ENCODE measurements at regions not wholly inside any gene's neighbourhood (a gene's known extent, or its start where the extent isn't known, plus 50 kb on each side); places are given as distances from the start of the nearest gene placed in this dataset.

- no peaks in the 10 kb centered on the region for H3K9me3 ChIP-seq
- WGBS, 5 donors = 60 to 75% (median 71%) methylated on average over 4 of the region's 4 CpGs
- TF ChIP-seq POLR2A (IDR thresholded peaks at IDR 0.05) = no peak
- TF ChIP-seq EP300 (IDR thresholded peaks at IDR 0.05) = no peak
- TF ChIP-seq CTCF (IDR thresholded peaks at IDR 0.05) = no peak
- no peak for TF ChIP-seq POLR2AphosphoS5 (IDR thresholded peaks at IDR 0.05)
- H3K27me3 ChIP-seq = no peaks in the 10 kb centered on the region
- no peaks in the 10 kb centered on the region for H3K36me3 ChIP-seq
- no peak overlapping the region for H3K4me3 ChIP-seq
- DNase-seq = no peak
- H3K27ac ChIP-seq = no peak overlapping the region
- H3K4me1 ChIP-seq = no peaks in the 10 kb centered on the region
- intact Hi-C loops (cut with DNase I; ENCODE audit: low total_unique reads) = no loop called here
Observed at GRCh38 chr11:38100836-38101462, 1502.9 kb upstream of the RAG2 start.

GRCh38 chr11:38095268-38095667 is 1497.2 kb upstream of the RAG2 start:
- Histone ChIP-seq H3K4me3 (no peak overlapping the region), H3K27me3 (no peaks in the 10 kb centered on the region), H3K9me3 (peaks cover 0 to 6% (median under 1%) of the 10 kb centered on the region in 4 donors), H3K4me1 (no peaks in the 10 kb centered on the region), H3K36me3 (no peaks in the 10 kb centered on the region), H3K27ac (no peak overlapping the region)
- TF ChIP-seq POLR2A (IDR thresholded peaks at IDR 0.05) (no peak), EP300 (IDR thresholded peaks at IDR 0.05) (no peak), CTCF (IDR thresholded peaks at IDR 0.05) (no peak)
- DNase-seq = no peak
- intact Hi-C loops (cut with DNase I; ENCODE audit: low total_unique reads) = no loop called here
- 78 to 89% (median 84%) methylated on average over 2 of the region's 2 CpGs for WGBS, 5 donors

DNA sequence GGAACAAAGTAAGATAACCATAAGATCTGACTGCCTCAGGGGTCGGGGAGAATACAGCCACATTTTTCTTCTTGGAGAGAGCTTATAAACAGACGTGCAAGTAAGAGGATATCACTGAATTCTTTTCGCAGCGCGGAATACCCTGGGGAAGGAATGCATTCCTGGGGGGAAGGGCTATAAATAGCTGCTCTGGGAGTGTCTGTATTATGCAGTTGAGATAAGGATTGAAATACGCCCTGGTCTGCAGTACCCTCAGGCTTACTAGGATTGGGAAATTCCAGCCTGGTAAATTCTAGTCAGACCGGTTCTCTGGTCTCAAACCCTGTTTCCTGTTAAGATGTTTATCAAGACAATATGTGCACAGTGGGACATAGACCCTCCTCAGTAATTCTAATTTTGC is 1491.7 kb upstream of the RAG2 start:
- Histone ChIP-seq H3K4me3 (no peak overlapping the region), H3K36me3 (no peaks in the 10 kb centered on the region), H3K4me1 (no peaks in the 10 kb centered on the region), H3K27me3 (no peaks in the 10 kb centered on the region), H3K27ac (no peak overlapping the region), H3K9me3 (peaks cover 0 to 14% (median 4%) of the 10 kb centered on the region in 4 donors)
- intact Hi-C loops (cut with DNase I; ENCODE audit: low total_unique reads) = no loop called here
- TF ChIP-seq CTCF (IDR thresholded peaks at IDR 0.05) (no peak), POLR2A (IDR thresholded peaks at IDR 0.05) (no peak), POLR2AphosphoS5 (IDR thresholded peaks at IDR 0.05) (no peak), EP300 (IDR thresholded peaks at IDR 0.05) (no peak)
- WGBS, 5 donors = 51 to 62% (median 55%) methylated on average over 7 of the region's 7 CpGs
- no peak for DNase-seq

GRCh38 chr11:38060920-38061319 is 1462.9 kb upstream of the RAG2 start:
- DNase-seq = no peak
- Histone ChIP-seq H3K36me3 (no peaks in the 10 kb centered on the region), H3K27me3 (no peaks in the 10 kb centered on the region), H3K4me1 (no peaks in the 10 kb centered on the region), H3K9me3 (no peaks in the 10 kb centered on the region), H3K4me3 (no peak overlapping the region), H3K27ac (no peak overlapping the region)
- TF ChIP-seq POLR2AphosphoS5 (IDR thresholded peaks at IDR 0.05) (no peak), EP300 (IDR thresholded peaks at IDR 0.05) (no peak), POLR2A (IDR thresholded peaks at IDR 0.05) (no peak)
- WGBS, 5 donors = 66 to 80% (median 72%) methylated on average over 3 of the region's 3 CpGs
- intact Hi-C loops (cut with DNase I; ENCODE audit: low total_unique reads) = no loop called here

DNA sequence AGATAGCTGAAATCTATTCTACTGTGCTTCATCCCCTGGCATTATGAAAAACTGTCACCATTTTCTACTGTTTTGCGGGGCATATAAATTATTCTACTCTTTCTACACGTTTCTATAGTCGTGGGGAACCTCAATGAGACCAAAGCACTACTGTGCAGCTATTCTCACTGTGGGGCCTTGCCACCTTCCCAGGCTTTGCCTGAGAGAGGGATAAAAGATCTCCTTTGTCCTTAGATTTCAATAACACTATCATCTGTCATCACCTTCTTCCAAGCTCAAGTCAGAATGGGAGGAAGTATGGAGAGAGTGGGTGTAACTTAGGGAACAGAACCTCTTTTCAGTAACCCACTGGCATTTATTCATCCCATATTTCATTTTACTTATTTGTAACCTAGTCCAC is 1462.1 kb upstream of the RAG2 start:
- no peak overlapping the region for H3K27ac ChIP-seq
- no peaks in the 10 kb centered on the region for H3K9me3 ChIP-seq
- H3K27me3 ChIP-seq = no peaks in the 10 kb centered on the region
- no peak overlapping the region for H3K4me3 ChIP-seq
- TF ChIP-seq EP300 (IDR thresholded peaks at IDR 0.05) (no peak), CTCF (IDR thresholded peaks at IDR 0.05) (no peak), POLR2A (IDR thresholded peaks at IDR 0.05) (no peak), POLR2AphosphoS5 (IDR thresholded peaks at IDR 0.05) (no peak)
- WGBS, 5 donors = 73 to 85% (median 79%) methylated on average over 3 of the region's 3 CpGs
- H3K4me1 ChIP-seq = no peaks in the 10 kb centered on the region
- DNase-seq = no peak
- H3K36me3 ChIP-seq = no peaks in the 10 kb centered on the region
- intact Hi-C loops (cut with DNase I; ENCODE audit: low total_unique reads) = no loop called here

Measured in stomach (tissue), 8 donors.